Activated naive CD8-positive, alpha-beta T cell treated with anti-CD3 and anti-CD28 coated beads, Interleukin-2, amount 10 ng/mL, durations not matched to agents 7 days and 5 days (primary cell): ENCODE measurements at regions not wholly inside any gene's neighbourhood (a gene's known extent, or its start where the extent isn't known, plus 50 kb on each side); places are given as distances from the start of the nearest gene placed in this dataset.

ENCODE experiments used
- ATAC-seq: fragments of 150-1000 bp; cut with Tn5 transposase; one replicate; pipeline ENCODE4 v1.10.0; 2021; ENCODE audit warnings: low read depth, moderate library complexity
- POLR2A ChIA-PET: fragments of 350-600 bp; sonication (Branson Sonifier 250); formaldehyde crosslinking; loops from one replicate; lab custom pipeline; 2021; ENCODE audit warnings: antibody characterized with exemption; lab: Charles Lee
- DNase-seq: peaks from one replicate; pipeline ENCODE4 v3.0.0; 2021
- H3K27ac Mint-ChIP-seq: one replicate; pipeline ENCODE4 v1.8.0; 2022; ENCODE audit warnings: mild to moderate bottlenecking, mixed read lengths
- H3K27me3 Mint-ChIP-seq: one replicate; pipeline ENCODE4 v1.8.0; 2022; ENCODE audit warnings: mild to moderate bottlenecking, moderate library complexity, mixed read lengths
- H3K36me3 Mint-ChIP-seq: one replicate; pipeline ENCODE4 v1.8.0; 2021; ENCODE audit warnings: mild to moderate bottlenecking, mixed read lengths
- H3K4me1 Mint-ChIP-seq: one replicate; pipeline ENCODE4 v1.8.0; 2021; ENCODE audit warnings: mixed read lengths
- H3K4me3 Mint-ChIP-seq: one replicate; pipeline ENCODE4 v1.8.0; 2022; ENCODE audit warnings: mild to moderate bottlenecking, moderate library complexity, mixed read lengths
- H3K9me3 Mint-ChIP-seq: one replicate; pipeline ENCODE4 v1.8.0; 2021; ENCODE audit warnings: mixed read lengths

DNA sequence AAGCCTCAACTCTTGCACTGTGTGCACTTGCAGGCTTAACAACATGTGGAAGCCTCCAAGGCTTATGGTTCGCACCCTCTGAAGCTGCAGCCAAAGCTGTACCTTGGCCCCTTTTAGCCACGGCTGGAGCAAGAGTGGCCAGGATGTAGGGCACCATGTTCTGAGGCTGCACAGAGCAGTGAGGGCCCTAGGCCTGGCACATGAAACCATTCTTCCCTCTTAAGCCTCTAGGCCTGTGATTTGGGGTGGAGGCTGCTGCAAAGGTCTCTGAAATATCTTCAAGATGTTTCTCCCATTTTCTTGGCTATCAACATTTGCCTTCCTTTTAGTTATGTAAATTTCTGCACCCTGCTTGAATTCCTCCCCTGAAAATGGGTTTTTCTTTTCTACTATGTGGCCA, 161.9 kb upstream of the SPATS2L start:
- no peak for DNase-seq
- Mint-ChIP-seq H3K27ac (no peak overlapping the region), H3K9me3 (no peaks in the 10 kb centered on the region), H3K27me3 (peaks cover 4% of the 10 kb centered on the region), H3K4me3 (no peak overlapping the region), H3K4me1 (no peaks in the 10 kb centered on the region), H3K36me3 (no peaks in the 10 kb centered on the region)
- ATAC-seq, result no peak
- POLR2A ChIA-PET, result no interaction called here

DNA sequence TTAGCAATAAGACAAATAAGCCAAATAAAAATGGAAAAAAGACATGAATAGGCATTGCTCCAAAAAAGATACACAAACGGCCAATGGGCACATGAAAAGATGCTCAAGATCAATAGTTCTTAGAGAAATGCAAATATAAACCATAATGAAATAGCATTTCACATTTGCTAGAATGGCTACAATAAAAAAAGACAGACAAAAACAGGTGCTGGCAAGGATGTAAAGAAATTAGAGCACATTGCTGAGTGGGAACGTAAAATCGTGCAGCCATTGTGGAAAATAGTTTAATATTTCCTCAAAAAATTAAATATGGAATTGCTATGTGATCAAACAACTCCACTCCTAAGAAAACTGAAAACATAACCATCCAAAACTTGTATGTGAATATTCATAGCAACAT, 160.0 kb upstream of the SPATS2L start:
- no peak for ATAC-seq
- no peaks in the 10 kb centered on the region for H3K4me1 Mint-ChIP-seq
- no peak overlapping the region for H3K4me3 Mint-ChIP-seq
- DNase-seq, result no peak
- H3K36me3 Mint-ChIP-seq, result no peaks in the 10 kb centered on the region
- H3K9me3 Mint-ChIP-seq, result peaks cover 5% of the 10 kb centered on the region
- POLR2A ChIA-PET, result no interaction called here
- no peak overlapping the region for H3K27ac Mint-ChIP-seq
- H3K27me3 Mint-ChIP-seq, result peaks cover 6% of the 10 kb centered on the region

DNA sequence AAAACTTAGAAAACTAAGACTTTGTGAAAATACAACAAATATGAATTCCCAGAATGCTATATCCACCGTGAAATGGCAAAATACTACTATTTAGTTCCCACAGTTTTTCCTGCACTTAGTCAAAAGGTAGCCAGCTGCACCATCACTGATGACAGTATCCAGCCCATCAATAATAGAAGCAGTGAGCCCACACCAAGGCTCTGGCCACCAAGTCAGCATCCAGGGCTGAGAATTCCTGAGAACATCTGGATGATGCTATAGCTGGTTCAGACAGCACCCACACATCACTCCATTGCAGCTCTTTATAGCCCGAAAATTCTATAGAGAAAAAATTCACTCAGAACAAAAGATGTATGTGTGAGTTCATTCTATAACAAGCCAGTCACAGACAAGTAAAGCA, 159.1 kb upstream of the SPATS2L start:
- ATAC-seq (no peak), DNase-seq (no peak)
- Mint-ChIP-seq H3K27me3 (peaks cover 8% of the 10 kb centered on the region), H3K36me3 (no peaks in the 10 kb centered on the region), H3K4me3 (no peak overlapping the region), H3K27ac (no peak overlapping the region), H3K9me3 (peaks cover 6% of the 10 kb centered on the region), H3K4me1 (no peaks in the 10 kb centered on the region)
- POLR2A ChIA-PET, result no interaction called here

DNA sequence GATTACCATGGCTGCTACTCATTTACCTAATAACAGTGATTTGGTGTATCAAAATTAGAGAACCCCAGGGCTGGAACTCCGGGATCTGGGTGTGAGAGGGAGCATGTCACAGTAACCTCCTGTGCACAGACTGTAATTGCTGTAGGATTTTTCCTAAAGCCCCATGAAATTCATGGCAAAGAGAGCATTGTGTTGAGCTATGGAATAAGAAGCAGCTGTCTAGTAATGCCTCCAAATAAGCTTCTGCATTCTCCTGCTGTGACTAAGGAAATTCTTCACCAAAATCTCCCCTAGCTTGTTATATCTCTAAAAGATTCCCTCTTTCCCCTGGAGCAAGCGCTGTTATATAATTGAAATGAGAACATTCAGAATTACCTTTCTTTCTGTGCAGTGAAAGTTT, 158.1 kb upstream of the SPATS2L start:
- H3K27ac Mint-ChIP-seq, result no peak overlapping the region
- H3K4me3 Mint-ChIP-seq, result no peak overlapping the region
- H3K36me3 Mint-ChIP-seq, result no peaks in the 10 kb centered on the region
- H3K9me3 Mint-ChIP-seq, result peaks cover 7% of the 10 kb centered on the region
- no peaks in the 10 kb centered on the region for H3K4me1 Mint-ChIP-seq
- peaks cover 8% of the 10 kb centered on the region for H3K27me3 Mint-ChIP-seq
- POLR2A ChIA-PET, result no interaction called here
- DNase-seq (no peak), ATAC-seq (no peak)

DNA sequence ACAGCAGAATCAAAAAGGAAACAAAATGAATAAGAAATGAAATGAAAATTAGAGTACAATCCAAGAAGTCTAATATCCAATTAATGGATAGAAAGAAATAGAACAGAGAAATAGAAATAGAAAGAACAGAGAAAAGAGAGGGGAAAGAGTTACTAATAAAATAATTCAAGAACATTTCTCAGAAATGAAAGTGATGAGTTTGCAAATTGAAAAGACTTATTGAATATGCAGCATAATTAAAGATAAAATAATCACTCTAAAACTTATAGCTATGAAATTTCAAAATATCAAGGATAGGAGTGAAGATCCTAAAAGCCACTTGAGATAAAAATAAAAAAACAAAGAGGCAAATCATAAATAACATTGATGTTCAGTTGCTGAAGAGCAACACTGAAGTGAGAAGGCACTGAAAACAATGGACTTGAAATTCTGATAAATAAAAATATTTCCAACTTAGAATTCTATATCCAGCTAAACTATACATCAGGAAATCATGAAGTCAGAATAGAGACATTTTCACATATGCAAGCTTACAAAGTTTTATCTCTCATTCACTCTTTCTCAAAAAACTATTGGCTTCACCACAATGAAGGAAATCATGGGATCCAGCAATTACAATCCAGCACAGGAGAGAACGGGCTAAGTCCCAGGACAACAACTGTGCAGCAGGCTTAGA, 155.9 kb upstream of the SPATS2L start:
- Mint-ChIP-seq H3K27me3 (peaks cover 8% of the 10 kb centered on the region), H3K9me3 (peaks cover 7% of the 10 kb centered on the region), H3K4me3 (no peak overlapping the region), H3K27ac (no peak overlapping the region), H3K4me1 (no peaks in the 10 kb centered on the region), H3K36me3 (no peaks in the 10 kb centered on the region)
- ATAC-seq (no peak), DNase-seq (no peak)
- POLR2A ChIA-PET, result no interaction called here

DNA sequence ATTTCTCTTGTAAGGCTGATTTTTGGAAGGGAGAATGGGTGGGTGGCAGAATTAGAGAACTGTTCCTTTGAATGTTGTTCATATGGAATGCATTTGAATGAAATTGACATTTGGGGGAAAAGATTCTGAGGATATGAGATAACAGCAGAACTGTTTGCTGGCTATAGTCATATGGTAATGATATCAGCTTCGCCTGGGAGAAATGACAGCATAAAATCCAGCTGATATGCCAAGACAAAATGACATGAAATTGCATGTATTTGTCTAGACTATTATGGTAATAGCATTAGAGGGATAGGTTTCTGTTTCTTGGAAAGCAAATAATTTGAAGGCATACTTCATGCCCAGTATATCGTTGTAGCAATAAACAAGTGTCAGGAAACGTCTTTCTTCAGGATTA, 150.8 kb upstream of the SPATS2L start:
- no peaks in the 10 kb centered on the region for H3K36me3 Mint-ChIP-seq
- POLR2A ChIA-PET, result no interaction called here
- no peaks in the 10 kb centered on the region for H3K4me1 Mint-ChIP-seq
- ATAC-seq (no peak), DNase-seq (no peak)
- no peak overlapping the region for H3K4me3 Mint-ChIP-seq
- no peak overlapping the region for H3K27ac Mint-ChIP-seq
- peaks cover 2% of the 10 kb centered on the region for H3K27me3 Mint-ChIP-seq
- H3K9me3 Mint-ChIP-seq, result peaks cover 5% of the 10 kb centered on the region

DNA sequence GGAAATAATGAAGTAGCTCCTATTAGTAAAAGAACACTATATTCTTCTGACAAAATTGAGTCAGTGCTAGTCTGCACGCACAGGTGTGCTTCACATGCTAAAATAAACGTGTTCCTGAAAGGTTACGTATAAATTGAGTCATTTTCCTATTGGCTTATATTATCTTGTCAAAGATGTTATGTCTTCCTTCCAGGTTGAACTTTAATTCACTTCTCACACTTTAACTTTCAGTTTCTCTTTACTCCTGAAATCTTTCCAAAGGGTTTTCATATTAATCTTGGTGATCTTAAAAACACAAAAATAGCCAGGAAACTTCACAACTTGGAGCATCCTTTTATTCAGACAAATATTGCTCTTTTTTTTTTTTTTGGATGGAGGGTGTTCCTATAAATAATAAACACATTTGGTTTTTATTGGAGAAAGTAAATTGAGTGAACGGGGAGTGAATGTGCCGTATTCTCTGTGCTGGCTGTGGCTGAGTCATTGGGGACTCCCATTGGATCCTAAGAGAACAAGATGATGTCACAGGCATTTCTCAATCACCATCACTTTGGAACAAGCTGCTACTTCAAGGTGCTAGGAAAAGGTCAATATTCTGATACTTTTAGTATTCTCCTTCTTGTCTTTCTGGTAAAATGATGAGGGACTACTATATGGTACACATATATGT, 150.2 kb upstream of the SPATS2L start:
- H3K4me1 Mint-ChIP-seq, result no peaks in the 10 kb centered on the region
- DNase-seq, result no peak
- no peak overlapping the region for H3K27ac Mint-ChIP-seq
- no peak for ATAC-seq
- H3K9me3 Mint-ChIP-seq, result peaks cover 2% of the 10 kb centered on the region
- H3K27me3 Mint-ChIP-seq, result peaks cover 2% of the 10 kb centered on the region
- H3K36me3 Mint-ChIP-seq, result no peaks in the 10 kb centered on the region
- POLR2A ChIA-PET, result no interaction called here
- no peak overlapping the region for H3K4me3 Mint-ChIP-seq

DNA sequence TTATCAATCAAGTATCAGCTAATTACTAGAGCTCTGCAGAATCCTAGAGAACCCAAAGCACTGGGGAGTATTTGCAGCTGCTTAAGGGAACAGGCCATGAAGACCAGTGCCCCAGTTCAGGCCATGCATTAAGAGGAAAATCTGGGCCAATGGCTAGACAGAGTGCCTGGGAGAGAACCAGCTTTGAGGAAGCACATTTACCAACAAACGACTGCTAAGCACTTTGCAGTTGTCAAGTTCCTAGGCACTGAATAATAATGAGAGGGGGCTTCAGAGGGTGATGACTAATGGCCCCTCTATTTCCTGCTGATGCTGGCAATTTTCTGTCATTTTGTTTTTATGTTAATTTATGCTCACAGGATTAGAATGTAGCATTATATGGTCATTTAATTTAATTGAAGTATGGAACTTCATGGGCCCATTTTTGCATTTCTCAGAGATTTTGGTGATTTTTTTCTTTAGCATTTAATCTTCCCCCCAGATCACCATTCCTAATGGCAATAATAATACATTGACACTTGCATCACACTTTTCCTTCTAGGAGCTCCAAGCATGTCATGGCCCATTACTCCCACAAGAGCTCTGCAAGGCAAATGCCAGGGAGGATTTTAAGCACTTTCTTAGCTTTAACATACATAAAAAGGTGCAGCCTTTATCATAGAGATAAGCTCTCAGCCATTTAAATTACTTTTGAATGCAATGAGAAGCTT, 147.7 kb upstream of the SPATS2L start:
- H3K4me3 Mint-ChIP-seq, result no peak overlapping the region
- H3K4me1 Mint-ChIP-seq, result no peaks in the 10 kb centered on the region
- POLR2A ChIA-PET, result no interaction called here
- no peaks in the 10 kb centered on the region for H3K27me3 Mint-ChIP-seq
- H3K36me3 Mint-ChIP-seq, result no peaks in the 10 kb centered on the region
- H3K27ac Mint-ChIP-seq, result no peak overlapping the region
- no peak for ATAC-seq
- H3K9me3 Mint-ChIP-seq, result no peaks in the 10 kb centered on the region
- no peak for DNase-seq

DNA sequence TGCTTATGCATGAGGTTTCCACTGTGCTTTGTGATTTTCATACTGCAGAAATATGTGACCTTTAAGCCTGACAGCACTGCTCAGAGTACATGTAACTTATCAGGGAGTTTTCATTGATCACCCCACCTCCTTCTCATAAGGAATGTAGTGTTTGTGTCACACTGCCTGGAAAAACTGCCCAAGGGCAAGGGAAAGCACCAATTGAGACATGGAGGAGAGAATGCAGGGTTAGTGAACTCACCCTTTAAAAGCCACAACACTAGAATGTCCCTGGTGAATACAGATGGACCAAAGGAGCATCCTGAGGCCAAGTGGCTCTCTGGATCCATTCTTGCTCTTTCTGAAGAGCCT, 147.2 kb upstream of the SPATS2L start:
- no peaks in the 10 kb centered on the region for H3K4me1 Mint-ChIP-seq
- DNase-seq (no peak), ATAC-seq (no peak)
- H3K36me3 Mint-ChIP-seq, result no peaks in the 10 kb centered on the region
- no peak overlapping the region for H3K4me3 Mint-ChIP-seq
- POLR2A ChIA-PET, result no interaction called here
- no peak overlapping the region for H3K27ac Mint-ChIP-seq
- H3K27me3 Mint-ChIP-seq, result peaks cover 4% of the 10 kb centered on the region
- H3K9me3 Mint-ChIP-seq, result no peaks in the 10 kb centered on the region

DNA sequence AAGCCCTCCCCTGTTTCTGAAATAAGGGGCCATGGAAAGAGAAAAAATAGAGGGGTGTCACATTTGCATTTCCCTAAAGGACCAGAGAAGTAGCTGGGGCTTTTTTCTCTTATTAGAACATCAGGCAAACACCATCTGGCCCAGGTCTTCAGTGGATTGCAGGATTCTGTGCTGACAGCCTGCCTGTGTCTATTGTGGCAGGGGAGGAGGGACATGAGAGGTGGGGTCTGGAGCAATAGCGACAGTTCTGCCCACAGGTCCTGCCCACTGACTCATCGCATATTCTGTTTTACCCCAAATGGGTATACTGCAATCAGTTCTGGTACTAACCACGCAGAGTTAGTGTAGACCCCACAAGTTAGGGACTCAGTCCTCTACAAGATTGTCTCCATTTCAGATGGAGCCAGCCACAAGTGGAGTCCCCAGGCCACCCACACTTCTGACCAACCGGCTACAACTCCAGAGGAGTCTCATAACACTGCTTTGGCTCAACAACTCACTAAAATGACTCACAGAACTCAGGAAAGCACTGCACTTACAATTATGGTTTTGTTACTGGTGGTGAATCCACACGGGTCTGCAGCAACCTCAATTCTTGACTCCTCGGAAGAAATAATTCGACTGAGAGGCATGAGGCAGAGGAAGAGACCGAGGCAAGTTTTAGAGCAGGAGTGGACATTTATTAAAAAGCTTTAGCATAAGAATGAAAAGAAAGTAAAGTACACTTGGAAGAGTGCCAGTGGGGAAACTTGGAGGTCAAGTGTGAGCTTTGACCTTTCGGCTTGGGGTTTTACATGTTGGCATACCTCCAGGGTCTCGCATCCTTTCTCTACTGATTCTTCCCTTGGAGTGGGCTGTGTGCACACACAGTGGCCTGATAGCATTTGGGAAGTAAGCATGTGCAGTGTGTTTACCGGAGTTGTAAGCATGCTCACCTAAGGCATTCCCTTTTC, 146.4 kb upstream of the SPATS2L start:
- no peak overlapping the region for H3K4me3 Mint-ChIP-seq

DNA sequence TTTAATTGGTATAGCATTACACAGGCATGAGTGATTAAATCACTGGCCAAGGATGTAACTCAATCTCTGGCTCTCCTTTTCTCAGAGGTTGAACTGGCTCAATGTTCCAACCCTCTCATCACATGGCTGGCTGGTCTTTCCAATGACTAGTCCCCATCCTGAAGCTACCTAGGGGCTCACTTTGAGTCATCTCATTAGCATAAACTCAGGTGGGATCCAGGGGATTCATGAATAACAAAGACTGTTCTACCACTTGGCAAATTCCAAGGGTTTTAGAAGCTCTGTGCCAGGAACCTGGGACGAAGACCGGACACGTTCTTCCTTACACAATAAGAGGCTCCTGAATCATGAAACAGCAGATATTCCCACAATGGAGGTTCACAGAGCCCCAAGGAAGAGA, 145.0 kb upstream of the SPATS2L start:
- no peaks in the 10 kb centered on the region for H3K36me3 Mint-ChIP-seq
- ATAC-seq (no peak), DNase-seq (no peak)
- peaks cover 4% of the 10 kb centered on the region for H3K27me3 Mint-ChIP-seq
- POLR2A ChIA-PET, result no interaction called here
- no peaks in the 10 kb centered on the region for H3K4me1 Mint-ChIP-seq
- H3K27ac Mint-ChIP-seq, result no peak overlapping the region
- H3K9me3 Mint-ChIP-seq, result no peaks in the 10 kb centered on the region
- H3K4me3 Mint-ChIP-seq, result no peak overlapping the region

More for the DNA sequence above, 146.4 kb upstream of the SPATS2L start:
- POLR2A ChIA-PET, result no interaction called here
- Mint-ChIP-seq H3K4me1 (no peaks in the 10 kb centered on the region), H3K9me3 (no peaks in the 10 kb centered on the region), H3K36me3 (no peaks in the 10 kb centered on the region), H3K27me3 (peaks cover 4% of the 10 kb centered on the region), H3K27ac (no peak overlapping the region)
- DNase-seq (no peak), ATAC-seq (no peak)

DNA sequence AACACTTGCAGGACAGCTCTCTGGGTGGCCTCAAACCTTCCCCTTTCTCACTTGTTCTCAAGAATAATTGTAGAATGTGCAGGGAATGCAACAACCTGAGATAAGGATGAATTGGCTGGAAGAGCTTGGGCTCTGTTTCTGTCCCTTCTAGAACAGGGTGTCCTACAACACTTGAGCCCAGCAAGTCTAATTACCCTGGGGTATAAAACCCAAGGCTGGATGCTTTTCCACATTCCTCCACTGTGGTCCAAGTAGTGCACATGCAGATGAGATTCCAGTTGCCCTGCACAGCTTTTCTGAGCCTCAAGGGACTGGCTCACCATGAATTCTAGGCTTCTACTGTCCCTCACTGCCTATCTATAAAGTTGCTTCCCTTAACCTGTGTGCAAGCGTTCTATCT, 140.8 kb upstream of the SPATS2L start:
- Mint-ChIP-seq H3K27ac (no peak overlapping the region), H3K9me3 (no peaks in the 10 kb centered on the region), H3K4me3 (no peak overlapping the region), H3K36me3 (no peaks in the 10 kb centered on the region), H3K4me1 (no peaks in the 10 kb centered on the region), H3K27me3 (peaks cover 4% of the 10 kb centered on the region)
- DNase-seq, result no peak
- POLR2A ChIA-PET, result interaction anchor here (0.7 kb wide), 1 partner anchor 226 kb away, joined by 5 read pairs; no protein-coding TSS in a partner anchor
- no peak for ATAC-seq
